NCI-H748 (cell line): ENCODE measurements at regions not wholly inside any gene's neighbourhood (a gene's known extent, or its start where the extent isn't known, plus 50 kb on each side); places are given as distances from the start of the nearest gene placed in this dataset.
"Not testable (repeated sequence)": the region's sequence is repeated elsewhere in the genome, so short reads cannot be mapped to it uniquely, and the experiment has no call there.

Experiments used
- DNase-seq: peaks from one replicate; lab custom pipeline; 2025; ENCODE audit not compliant: unreplicated experiment; lab: John Stamatoyannopoulos, UW

DNA sequence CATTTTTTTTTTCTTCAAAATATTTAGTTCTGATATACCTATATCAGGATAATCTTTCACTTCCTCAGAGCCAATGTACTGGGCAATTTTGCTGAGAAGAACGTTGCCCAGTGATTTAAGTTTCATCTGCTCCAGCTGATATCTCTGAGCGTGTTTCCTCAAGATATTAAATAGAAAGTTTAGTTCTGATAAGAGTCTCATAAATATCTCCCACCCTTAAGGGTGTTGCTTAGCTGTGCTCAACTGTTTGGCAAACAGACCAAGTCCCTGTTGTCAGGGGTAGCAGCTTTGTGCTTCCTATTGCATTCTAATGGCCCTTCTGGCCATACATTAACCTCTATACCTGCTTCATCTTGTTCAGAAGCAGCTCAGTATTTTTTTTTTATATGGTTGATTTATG is 84.7 kb upstream of the GPR141 start:
- DNase-seq: no peak

DNA sequence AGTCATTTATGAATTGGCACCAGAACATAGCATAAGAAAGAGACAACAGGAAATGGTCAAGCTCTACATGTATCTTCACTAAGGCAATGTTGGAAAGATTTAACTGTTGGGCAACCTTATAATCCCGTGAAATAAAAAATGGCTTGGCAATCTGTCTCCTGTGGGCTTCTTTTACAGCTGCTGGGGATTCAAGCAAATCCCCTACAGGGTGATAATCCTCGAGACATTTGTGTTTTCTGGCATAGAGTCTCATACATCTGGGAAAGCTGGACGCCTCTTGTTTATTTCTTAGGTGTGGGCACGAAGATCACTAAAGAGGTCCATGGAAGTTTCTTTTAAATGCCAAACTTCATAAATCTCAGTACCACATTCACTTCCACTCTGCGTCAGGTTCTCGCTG is 82.2 kb upstream of the GPR141 start:
- DNase-seq: no peak

DNA sequence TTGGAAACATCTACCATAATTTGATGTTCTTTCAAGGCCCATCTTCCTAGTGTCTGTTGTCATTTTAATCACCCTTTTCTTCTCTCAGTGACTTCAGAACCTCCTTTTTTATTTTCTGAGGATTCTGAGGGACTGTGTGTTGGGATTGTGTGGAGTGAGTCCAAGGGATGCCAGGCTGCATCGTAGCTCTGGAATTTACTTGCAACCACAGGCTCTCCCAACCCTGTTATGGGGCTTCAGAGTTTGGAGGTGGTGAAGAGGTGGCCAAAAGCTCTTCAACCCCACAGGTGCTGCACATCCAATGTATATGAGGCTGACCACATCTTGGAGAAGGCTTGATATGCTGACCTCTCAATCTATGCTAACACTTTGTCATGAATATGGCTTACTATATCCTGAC is 79.5 kb upstream of the GPR141 start:
- no peak for DNase-seq

GRCh38 chr7:37617406-37617805 is 66.2 kb upstream of the GPR141 start:
- DNase-seq: not testable (repeated sequence)

GRCh38 chr7:37633048-37633447 is 50.5 kb upstream of the GPR141 start:
- no peak for DNase-seq
